ENCODE measurements at regions not wholly inside any gene's neighbourhood (a gene's known extent, or its start where the extent isn't known, plus 50 kb on each side); places are given as distances from the start of the nearest gene placed in this dataset.

GRCh38 chr1:229839800-229840199 lies 213.8 kb downstream of the URB2 start:
- TF ChIP-seq CTCF (conservative IDR thresholded peaks at IDR 0.05; ENCODE audit: low read depth, low read length) (no peak), EZH2phosphoT487 (IDR thresholded peaks at IDR 0.05; ENCODE audit: borderline replicate concordance, low read length) (no peak), EZH2 (IDR thresholded peaks at IDR 0.05; ENCODE audit: low read length, unreplicated experiment) (no peak)
- no TSS peak for BruUV-seq (replicated peaks)
- no peak for ATAC-seq
- Histone ChIP-seq H3K4me3 (ENCODE audit: low read length) (no peak overlapping the region), H3K4me2 (ENCODE audit: low read length) (no peak overlapping the region), H3K9me3 (ENCODE audit: low read length) (no peaks in the 10 kb centered on the region), H3K27ac (ENCODE audit: low read length) (no peak overlapping the region), H2AFZ (ENCODE audit: low read length) (no peak overlapping the region), H4K20me1 (ENCODE audit: low read length) (no peaks in the 10 kb centered on the region), H3K36me3 (ENCODE audit: low read depth, low read length) (no peaks in the 10 kb centered on the region), H3K4me1 (ENCODE audit: insufficient read depth, low read length) (peaks cover 15% of the 10 kb centered on the region), H3F3A (ENCODE audit: low read length, unreplicated experiment) (no peaks in the 10 kb centered on the region), H3K9ac (ENCODE audit: low read length) (no peak overlapping the region), H3K79me2 (ENCODE audit: low read length) (no peaks in the 10 kb centered on the region), H3K27me3 (ENCODE audit: low read length) (peaks cover 54% of the 10 kb centered on the region), H3K9me2 (replicated peaks; ENCODE audit: low read length) (no peaks in the 10 kb centered on the region)
- no peak for DNase-seq
- intact Hi-C loops (cut with micrococcal nuclease) = loop anchor here (5.0 kb wide), 1 partner anchor 473 kb away; no protein-coding TSS in a partner anchor
- POLR2A ChIA-PET (ENCODE audit: unreplicated experiment) = no interaction called here
- CTCF ChIA-PET = no interaction called here

- no peak for DNase-seq
- ChIA-PET POLR2A (ENCODE audit: unreplicated experiment) (no interaction called here), CTCF (interaction anchor here (0.7 kb wide), 1 partner anchor 11 kb away, joined by 6 read pairs; no protein-coding TSS in a partner anchor)
- Histone ChIP-seq H3K4me3 (ENCODE audit: low read length) (no peak overlapping the region), H3K27ac (ENCODE audit: low read length) (no peak overlapping the region), H4K20me1 (ENCODE audit: low read length) (no peaks in the 10 kb centered on the region), H2AFZ (ENCODE audit: low read length) (no peak overlapping the region), H3K79me2 (ENCODE audit: low read length) (no peaks in the 10 kb centered on the region), H3K4me1 (ENCODE audit: insufficient read depth, low read length) (peaks cover 19% of the 10 kb centered on the region), H3K36me3 (ENCODE audit: low read depth, low read length) (no peaks in the 10 kb centered on the region), H3K4me2 (ENCODE audit: low read length) (no peak overlapping the region), H3F3A (ENCODE audit: low read length, unreplicated experiment) (no peaks in the 10 kb centered on the region), H3K9me3 (ENCODE audit: low read length) (no peaks in the 10 kb centered on the region), H3K9me2 (replicated peaks; ENCODE audit: low read length) (no peaks in the 10 kb centered on the region), H3K9ac (ENCODE audit: low read length) (no peak overlapping the region), H3K27me3 (ENCODE audit: low read length) (peaks cover 40% of the 10 kb centered on the region)
- BruUV-seq (replicated peaks) = no TSS peak
- ATAC-seq = no peak
- intact Hi-C loops (cut with micrococcal nuclease) = loop anchor here (5.0 kb wide), 1 partner anchor 471 kb away; no protein-coding TSS in a partner anchor
- TF ChIP-seq EZH2 (IDR thresholded peaks at IDR 0.05; ENCODE audit: low read length, unreplicated experiment) (no peak), EZH2phosphoT487 (IDR thresholded peaks at IDR 0.05; ENCODE audit: borderline replicate concordance, low read length) (no peak), CTCF (conservative IDR thresholded peaks at IDR 0.05; ENCODE audit: low read depth, low read length) (no peak)
Observed at GRCh38 chr1:229841230-229841629, 215.2 kb downstream of the URB2 start.

GRCh38 chr1:229842302-229843255 lies 216.5 kb downstream of the URB2 start:
- Histone ChIP-seq H3K27me3 (ENCODE audit: low read length) (peaks cover 27% of the 10 kb centered on the region), H3K36me3 (ENCODE audit: low read depth, low read length) (no peaks in the 10 kb centered on the region), H3K4me3 (ENCODE audit: low read length) (no peak overlapping the region), H3F3A (ENCODE audit: low read length, unreplicated experiment) (no peaks in the 10 kb centered on the region), H3K27ac (ENCODE audit: low read length) (no peak overlapping the region), H4K20me1 (ENCODE audit: low read length) (no peaks in the 10 kb centered on the region), H3K4me1 (ENCODE audit: insufficient read depth, low read length) (peaks cover 19% of the 10 kb centered on the region), H3K79me2 (ENCODE audit: low read length) (no peaks in the 10 kb centered on the region), H3K9me2 (replicated peaks; ENCODE audit: low read length) (no peaks in the 10 kb centered on the region), H3K9ac (ENCODE audit: low read length) (no peak overlapping the region), H3K9me3 (ENCODE audit: low read length) (no peaks in the 10 kb centered on the region), H2AFZ (ENCODE audit: low read length) (no peak overlapping the region), H3K4me2 (ENCODE audit: low read length) (no peak overlapping the region)
- ChIA-PET CTCF (no interaction called here), POLR2A (ENCODE audit: unreplicated experiment) (interaction anchor here (0.7 kb wide), 1 partner anchor 37 kb away, joined by 9 read pairs; no protein-coding TSS in a partner anchor)
- DNase-seq (no peak), ATAC-seq (no peak)
- intact Hi-C loops (cut with micrococcal nuclease) = loop anchor here (5.0 kb wide), 1 partner anchor 470 kb away; no protein-coding TSS in a partner anchor
- TF ChIP-seq EZH2phosphoT487 (IDR thresholded peaks at IDR 0.05; ENCODE audit: borderline replicate concordance, low read length) (no peak), CTCF (conservative IDR thresholded peaks at IDR 0.05; ENCODE audit: low read depth, low read length) (no peak), EZH2 (IDR thresholded peaks at IDR 0.05; ENCODE audit: low read length, unreplicated experiment) (no peak)
- BruUV-seq (replicated peaks) = no TSS peak
